ENCODE measurements at regions not wholly inside any gene's neighbourhood (a gene's known extent, or its start where the extent isn't known, plus 50 kb on each side); places are given as distances from the start of the nearest gene placed in this dataset.

- Histone ChIP-seq H3K27ac (replicated peaks) (no peak overlapping the region), H3K27me3 (ENCODE audit: insufficient read depth, poor library complexity, severe bottlenecking) (no peaks in the 10 kb centered on the region), H3K4me3 (replicated peaks; ENCODE audit: insufficient read depth, low read length) (no peak overlapping the region)
- DNase-seq (ENCODE audit: low read depth in 1 of 2, low spot score in 1 of 2): no peak
- no peak for TF ChIP-seq GABPA (IDR thresholded peaks at IDR 0.05; ENCODE audit: low read depth)
- TF ChIP-seq REST (IDR thresholded peaks at IDR 0.05; ENCODE audit: insufficient replicate concordance, low read depth): no peak
- no peak for TF ChIP-seq POLR2AphosphoS5 (IDR thresholded peaks at IDR 0.05; ENCODE audit: low read depth)
- no peak for TF ChIP-seq SPI1 (IDR thresholded peaks at IDR 0.05; ENCODE audit: borderline replicate concordance, low read depth)
These were observed 339.7 kb upstream of the EPHA3 start for GRCh38 chr3:88767746-88768145.

- H3K27me3 ChIP-seq (ENCODE audit: insufficient read depth, poor library complexity, severe bottlenecking): no peaks in the 10 kb centered on the region
- no peak for DNase-seq (ENCODE audit: low read depth in 1 of 2, low spot score in 1 of 2)
- no peak overlapping the region for H3K27ac ChIP-seq (replicated peaks)
- TF ChIP-seq REST (IDR thresholded peaks at IDR 0.05; ENCODE audit: insufficient replicate concordance, low read depth) (no peak), SPI1 (IDR thresholded peaks at IDR 0.05; ENCODE audit: borderline replicate concordance, low read depth) (no peak), POLR2AphosphoS5 (IDR thresholded peaks at IDR 0.05; ENCODE audit: low read depth) (no peak), GABPA (IDR thresholded peaks at IDR 0.05; ENCODE audit: low read depth) (no peak)
- TF ChIP-seq, protein P1, sequence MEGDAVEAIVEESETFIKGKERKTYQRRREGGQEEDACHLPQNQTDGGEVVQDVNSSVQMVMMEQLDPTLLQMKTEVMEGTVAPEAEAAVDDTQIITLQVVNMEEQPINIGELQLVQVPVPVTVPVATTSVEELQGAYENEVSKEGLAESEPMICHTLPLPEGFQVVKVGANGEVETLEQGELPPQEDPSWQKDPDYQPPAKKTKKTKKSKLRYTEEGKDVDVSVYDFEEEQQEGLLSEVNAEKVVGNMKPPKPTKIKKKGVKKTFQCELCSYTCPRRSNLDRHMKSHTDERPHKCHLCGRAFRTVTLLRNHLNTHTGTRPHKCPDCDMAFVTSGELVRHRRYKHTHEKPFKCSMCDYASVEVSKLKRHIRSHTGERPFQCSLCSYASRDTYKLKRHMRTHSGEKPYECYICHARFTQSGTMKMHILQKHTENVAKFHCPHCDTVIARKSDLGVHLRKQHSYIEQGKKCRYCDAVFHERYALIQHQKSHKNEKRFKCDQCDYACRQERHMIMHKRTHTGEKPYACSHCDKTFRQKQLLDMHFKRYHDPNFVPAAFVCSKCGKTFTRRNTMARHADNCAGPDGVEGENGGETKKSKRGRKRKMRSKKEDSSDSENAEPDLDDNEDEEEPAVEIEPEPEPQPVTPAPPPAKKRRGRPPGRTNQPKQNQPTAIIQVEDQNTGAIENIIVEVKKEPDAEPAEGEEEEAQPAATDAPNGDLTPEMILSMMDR (IDR thresholded peaks at IDR 0.05; ENCODE audit: insufficient read depth, low read length): no peak
- H3K4me3 ChIP-seq (replicated peaks; ENCODE audit: insufficient read depth, low read length): no peak overlapping the region
These were observed 333.7 kb upstream of the EPHA3 start for GRCh38 chr3:88773766-88774165.

DNA sequence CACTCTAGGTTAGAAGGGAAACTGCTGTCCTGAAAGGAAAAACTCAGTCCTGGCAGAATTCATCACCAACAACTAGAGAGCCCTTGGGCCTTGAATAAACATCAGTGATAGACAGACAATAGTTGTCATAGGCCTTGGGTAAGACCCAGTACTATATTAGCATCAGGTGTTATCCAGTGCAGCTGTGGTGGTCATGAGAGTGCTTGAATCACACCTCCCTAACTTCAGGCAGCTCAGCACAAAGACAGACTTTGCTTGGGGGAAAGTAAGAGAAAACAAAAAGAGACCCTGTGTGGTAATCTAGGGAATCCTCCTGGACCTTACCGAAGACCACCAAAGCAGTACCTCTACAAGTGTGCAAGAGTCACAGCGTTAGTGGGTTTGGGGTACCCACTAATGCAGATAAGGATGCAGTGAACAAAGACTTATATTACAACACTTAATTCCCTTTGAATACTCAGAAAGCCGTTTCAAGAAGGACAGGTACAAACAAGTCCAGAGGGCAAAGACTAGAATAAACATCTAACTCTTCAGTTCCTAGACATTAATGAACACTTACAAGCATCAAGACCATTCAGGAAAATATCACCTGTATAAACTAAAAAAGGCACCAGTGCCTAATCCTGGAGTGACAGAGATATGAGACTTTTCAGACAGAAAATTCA is 332.3 kb upstream of the EPHA3 start:
- TF ChIP-seq GABPA (IDR thresholded peaks at IDR 0.05; ENCODE audit: low read depth) (no peak), SPI1 (IDR thresholded peaks at IDR 0.05; ENCODE audit: borderline replicate concordance, low read depth) (no peak), POLR2AphosphoS5 (IDR thresholded peaks at IDR 0.05; ENCODE audit: low read depth) (no peak), REST (IDR thresholded peaks at IDR 0.05; ENCODE audit: insufficient replicate concordance, low read depth) (no peak)
- TF ChIP-seq, protein P1 (IDR thresholded peaks at IDR 0.05; ENCODE audit: insufficient read depth, low read length): no peak
- H3K27me3 ChIP-seq (ENCODE audit: insufficient read depth, poor library complexity, severe bottlenecking): no peaks in the 10 kb centered on the region
- no peak for DNase-seq (ENCODE audit: low read depth in 1 of 2, low spot score in 1 of 2)
- no peak overlapping the region for H3K27ac ChIP-seq (replicated peaks)
- H3K4me3 ChIP-seq (replicated peaks; ENCODE audit: insufficient read depth, low read length): no peak overlapping the region
